A549 (cell line): ENCODE measurements at regions not wholly inside any gene's neighbourhood (a gene's known extent, or its start where the extent isn't known, plus 50 kb on each side); places are given as distances from the start of the nearest gene placed in this dataset.

Source experiments
- ATAC-seq, 2 experiments: fragments of 200-7000 bp in 1 of 2; fragments of >200 bp in 1 of 2; cut with Nextera tagmentation in 1 of 2; cut with Tn5 transposase in 1 of 2; 3 replicates each; pipeline versions ENCODE4 v1.8.0 to v1.9.1; 2018 to 2020; ENCODE audit warnings: mild to moderate bottlenecking in 1 of 2, moderate library complexity in 1 of 2
- CTCF ChIA-PET: fragments of 300-600 bp; sonication (Branson Sonifier 250); formaldehyde crosslinking; extraction: SDS; loops from one replicate; lab custom pipeline; 2021; ENCODE audit warnings: antibody characterized with exemption, inconsistent platforms; lab: Yijun Ruan, JAX
- POLR2A ChIA-PET: fragments of 350-600 bp; formaldehyde crosslinking; extraction: SDS; loops from one replicate; lab custom pipeline; 2021; ENCODE audit warnings: antibody characterized with exemption, inconsistent platforms; lab: Yijun Ruan, JAX
- DNase-seq, 2 experiments: peaks; one replicate each; pipeline versions ENCODE4 v3.0.0 to v3.0.0-alpha.2; 2011 to 2016; ENCODE audit warnings: low read depth in 1 of 2, low spot score in 1 of 2
- FAIRE-seq: peaks from 2 replicates; lab custom pipeline; 2011; peaks lifted over from hg19 to GRCh38; lab: Jason Lieb, UNC
- H3K27ac ChIP-seq, 2 experiments: fragments of >200 bp; sonication (Bioruptor Twin); formaldehyde crosslinking; 3 replicates each; pipeline ENCODE4 v1.5.1; 2016 to 2017
- H3K4me1 ChIP-seq: fragments of >200 bp; sonication (Bioruptor Twin); formaldehyde crosslinking; 3 replicates; pipeline ENCODE4 v1.6.1; 2016
- H3K4me2 ChIP-seq: fragments of >200 bp; sonication (Bioruptor Twin); formaldehyde crosslinking; 3 replicates; pipeline ENCODE4 v1.6.1; 2016
- H3K4me3 ChIP-seq: fragments of >200 bp; sonication (Bioruptor Twin); formaldehyde crosslinking; 3 replicates; pipeline ENCODE4 v1.5.1; 2016
- H3K9me3 ChIP-seq: fragments of >200 bp; sonication (Bioruptor Twin); formaldehyde crosslinking; 3 replicates; pipeline ENCODE4 v1.6.1; 2016
- BCL3 ChIP-seq: fragments of >200 bp; sonication (Bioruptor Twin); formaldehyde crosslinking; IDR thresholded peaks from 3 replicates; pipeline ENCODE4 v1.6.1; 2016
- BHLHE40 ChIP-seq: IDR thresholded peaks from 2 replicates; pipeline ENCODE4 v1.6.1; 2012; ENCODE audit warnings: low read depth, low read length, inconsistent platforms
- CBX2 ChIP-seq: fragments of 200-600 bp; sonication (generic); IDR thresholded peaks from 2 replicates; pipeline ENCODE4 v1.6.1; 2016; ENCODE audit warnings: low read depth, mild to moderate bottlenecking, borderline replicate concordance
- CHD2 ChIP-seq: fragments of 150-350 bp; IDR thresholded peaks from 2 replicates; pipeline ENCODE4 v1.6.1; 2014; ENCODE audit warnings: low read length; ENCODE audit not compliant: partially characterized antibody
- E2F6 ChIP-seq: IDR thresholded peaks from 2 replicates; pipeline ENCODE4 v1.6.1; 2012; ENCODE audit warnings: low read depth, borderline replicate concordance
- EHMT2 ChIP-seq: fragments of 200-600 bp; sonication (generic); IDR thresholded peaks from 2 replicates; pipeline ENCODE4 v1.6.1; 2016; ENCODE audit warnings: antibody characterized with exemption, low read depth, mild to moderate bottlenecking, moderate library complexity
- EP300 ChIP-seq, 2 experiments: fragments of >200 bp; sonication (Bioruptor Twin); formaldehyde crosslinking; IDR thresholded peaks; 2 replicates in 1 of 2; 3 replicates in 1 of 2; pipeline ENCODE4 v1.6.1; 2016 to 2017
- ESRRA ChIP-seq: fragments of 150-350 bp; IDR thresholded peaks from 2 replicates; pipeline ENCODE4 v1.6.1; 2014; ENCODE audit warnings: mild to moderate bottlenecking, low read length, borderline replicate concordance
- FOSB ChIP-seq: fragments of 250-450 bp; sonication (Bioruptor Pico); IDR thresholded peaks from 2 replicates; pipeline ENCODE4 v1.5.0; 2020; ENCODE audit warnings: mild to moderate bottlenecking, moderate library complexity
- FOXS1 ChIP-seq: fragments of 250-450 bp; sonication (Bioruptor Pico); IDR thresholded peaks from 2 replicates; pipeline ENCODE4 v1.5.0; 2020; ENCODE audit warnings: mild to moderate bottlenecking, moderate library complexity
- GATA3 ChIP-seq: IDR thresholded peaks from 2 replicates; pipeline ENCODE4 v1.6.1; 2012; ENCODE audit warnings: borderline replicate concordance
- HDAC2 ChIP-seq: fragments of 200-600 bp; sonication (generic); IDR thresholded peaks from 2 replicates; pipeline ENCODE4 v1.6.1; 2016
- HES2 ChIP-seq: fragments of >200 bp; sonication (Bioruptor Twin); formaldehyde crosslinking; IDR thresholded peaks from 2 replicates; pipeline ENCODE4 v1.6.1; 2016
- HMGXB4 ChIP-seq: fragments of 250-450 bp; sonication (Bioruptor Pico); IDR thresholded peaks from 2 replicates; pipeline ENCODE4 v1.5.0; 2021; ENCODE audit warnings: mild to moderate bottlenecking, moderate library complexity, borderline replicate concordance
- MAFK ChIP-seq: fragments of 450-650 bp; IDR thresholded peaks from 2 replicates; pipeline ENCODE4 v1.6.1; 2014; ENCODE audit not compliant: partially characterized antibody
- MAX ChIP-seq: IDR thresholded peaks from 2 replicates; pipeline ENCODE4 v1.6.1; 2012
- MYC ChIP-seq: IDR thresholded peaks from 2 replicates; pipeline ENCODE4 v1.6.1; 2012; ENCODE audit warnings: mild to moderate bottlenecking, inconsistent platforms, low read length, improper control_type of control experiment, borderline replicate concordance
- NPAS2 ChIP-seq: fragments of 250-450 bp; sonication (Bioruptor Pico); IDR thresholded peaks from 2 replicates; pipeline ENCODE4 v1.8.0; 2022; ENCODE audit warnings: mild to moderate bottlenecking, moderate library complexity, borderline replicate concordance
- POLR2A ChIP-seq: IDR thresholded peaks from 2 replicates; pipeline ENCODE4 v1.6.1; 2012; ENCODE audit warnings: mild to moderate bottlenecking, low read length
- RARB ChIP-seq: fragments of 250-450 bp; sonication (Bioruptor Pico); IDR thresholded peaks from 2 replicates; pipeline ENCODE4 v1.8.0; 2021; ENCODE audit warnings: mild to moderate bottlenecking, moderate library complexity
- RCOR1 ChIP-seq: fragments of 150-350 bp; IDR thresholded peaks from 2 replicates; pipeline ENCODE4 v1.6.1; 2014; ENCODE audit warnings: antibody characterized with exemption, low read length, low read depth
- REST ChIP-seq: fragments of 200-600 bp; sonication (generic); IDR thresholded peaks from 2 replicates; pipeline ENCODE4 v1.6.1; 2016; ENCODE audit warnings: antibody characterized with exemption, mild to moderate bottlenecking, moderate library complexity
- RFX5 ChIP-seq: fragments of 450-650 bp; IDR thresholded peaks from 2 replicates; pipeline ENCODE4 v1.7.1; 2014; ENCODE audit warnings: antibody characterized with exemption, mild to moderate bottlenecking, moderate library complexity
- SMC3 ChIP-seq: fragments of >200 bp; sonication (Bioruptor Twin); formaldehyde crosslinking; IDR thresholded peaks from 3 replicates; pipeline ENCODE4 v1.6.1; 2018; ENCODE audit warnings: inconsistent platforms
- TP53 ChIP-seq: fragments of 250-450 bp; sonication (Bioruptor Pico); IDR thresholded peaks from 2 replicates; pipeline ENCODE4 v1.5.0; 2021; ENCODE audit warnings: mild to moderate bottlenecking, moderate library complexity
- ZC3H11A ChIP-seq: fragments of 450-650 bp; IDR thresholded peaks from 2 replicates; pipeline ENCODE4 v1.6.1; 2014; ENCODE audit warnings: antibody characterized with exemption, mild to moderate bottlenecking
- WGBS: methylation state at CpG from one replicate; pipeline ENCODE4 v1.1.6; 2017; ENCODE audit errors: missing lambda C conversion rate; 5-methylcytosine and 5-hydroxymethylcytosine counted together

GRCh38 chr17:13410874-13411273 lies 190.9 kb downstream of the HS3ST3A1 start:
- Histone ChIP-seq H3K9me3 (0 out of 3 replicates have a peak, but pooled peaks cover 2% of the 10 kb centered on the region), H3K27ac (no peak overlapping the region), H3K4me3 (no peak overlapping the region), H3K4me2 (no peak overlapping the region), H3K4me1 (no peaks in the 10 kb centered on the region)
- WGBS = 22% methylated on average over 2 of the region's 2 CpGs
- TF ChIP-seq E2F6 = no peak
- TF ChIP-seq RFX5 = no peak
- no peak for TF ChIP-seq ZC3H11A
- TF ChIP-seq BHLHE40 = no peak
- no peak for TF ChIP-seq HMGXB4 (CRISPR knock-in tag)
- no peak for TF ChIP-seq HES2
- no peak for TF ChIP-seq GATA3
- no peak for TF ChIP-seq ESRRA
- no peak for TF ChIP-seq FOXS1 (CRISPR knock-in tag)
- TF ChIP-seq RARB (CRISPR knock-in tag) = no peak
- TF ChIP-seq HDAC2 = no peak
- FAIRE-seq = no peak
- no peak for DNase-seq
- ChIA-PET CTCF (interaction anchor here (0.6 kb wide), 1 partner anchor 859 kb away, joined by 5 read pairs; no protein-coding TSS in a partner anchor), POLR2A (interaction anchor here (0.5 kb wide), 1 partner anchor 299 kb away, joined by 5 read pairs; no protein-coding TSS in a partner anchor)
- no peak for ATAC-seq

- H3K4me1 ChIP-seq = no peaks in the 10 kb centered on the region
- CTCF ChIA-PET = no interaction called here
- 7% methylated on average over 3 of the region's 3 CpGs for WGBS
- POLR2A ChIA-PET = interaction anchor here (0.5 kb wide), 1 partner anchor 300 kb away, joined by 5 read pairs; no protein-coding TSS in a partner anchor
- ATAC-seq = no peak
- no peak for DNase-seq
- no peak overlapping the region for H3K4me3 ChIP-seq
- no peak for TF ChIP-seq FOXS1 (CRISPR knock-in tag)
- no peak for TF ChIP-seq RCOR1
- no peak for TF ChIP-seq EHMT2
- no peak for TF ChIP-seq SMC3
- TF ChIP-seq CBX2 = no peak
- no peak for TF ChIP-seq CHD2
- TF ChIP-seq NPAS2 (CRISPR knock-in tag) = no peak
- no peak for TF ChIP-seq POLR2A
- no peak for TF ChIP-seq MAX
- TF ChIP-seq FOSB (CRISPR knock-in tag) = no peak
- no peak for TF ChIP-seq ZC3H11A
- no peak for TF ChIP-seq EP300 (IDR thresholded peaks at IDR 0.05)
- no peak for TF ChIP-seq TP53 (CRISPR knock-in tag)
- H3K9me3 ChIP-seq = 0 out of 3 replicates have a peak, but pooled peaks cover 2% of the 10 kb centered on the region
- FAIRE-seq = no peak
- no peak overlapping the region for H3K27ac ChIP-seq
- H3K4me2 ChIP-seq = no peak overlapping the region
These were observed 191.5 kb downstream of the HS3ST3A1 start for GRCh38 chr17:13410214-13410613.

GRCh38 chr17:13409455-13409854 lies 192.3 kb downstream of the HS3ST3A1 start:
- ATAC-seq = no peak

More at GRCh38 chr17:13409455-13409854, 192.3 kb downstream of the HS3ST3A1 start:
- H3K27ac ChIP-seq = no peak overlapping the region
- ChIA-PET CTCF (interaction anchor here (1.9 kb wide), 1 partner anchor 68 kb away, joined by 4 read pairs; no protein-coding TSS in a partner anchor), POLR2A (no interaction called here)
- H3K4me3 ChIP-seq = no peak overlapping the region
- 0% methylated on average over 1 of the region's 1 CpG for WGBS
- H3K9me3 ChIP-seq = no peaks in the 10 kb centered on the region
- no peak for FAIRE-seq
- no peak for DNase-seq
- H3K4me1 ChIP-seq = no peaks in the 10 kb centered on the region
- no peak for TF ChIP-seq NPAS2 (CRISPR knock-in tag)
- TF ChIP-seq MYC = no peak
- TF ChIP-seq BHLHE40 = no peak
- no peak for TF ChIP-seq E2F6
- no peak for TF ChIP-seq REST
- no peak for TF ChIP-seq MAFK
- no peak for TF ChIP-seq BCL3
- TF ChIP-seq POLR2A = no peak
- H3K4me2 ChIP-seq = no peak overlapping the region
